ENCODE measurements at regions not wholly inside any gene's neighbourhood (a gene's known extent, or its start where the extent isn't known, plus 50 kb on each side); places are given as distances from the start of the nearest gene placed in this dataset.

DNA sequence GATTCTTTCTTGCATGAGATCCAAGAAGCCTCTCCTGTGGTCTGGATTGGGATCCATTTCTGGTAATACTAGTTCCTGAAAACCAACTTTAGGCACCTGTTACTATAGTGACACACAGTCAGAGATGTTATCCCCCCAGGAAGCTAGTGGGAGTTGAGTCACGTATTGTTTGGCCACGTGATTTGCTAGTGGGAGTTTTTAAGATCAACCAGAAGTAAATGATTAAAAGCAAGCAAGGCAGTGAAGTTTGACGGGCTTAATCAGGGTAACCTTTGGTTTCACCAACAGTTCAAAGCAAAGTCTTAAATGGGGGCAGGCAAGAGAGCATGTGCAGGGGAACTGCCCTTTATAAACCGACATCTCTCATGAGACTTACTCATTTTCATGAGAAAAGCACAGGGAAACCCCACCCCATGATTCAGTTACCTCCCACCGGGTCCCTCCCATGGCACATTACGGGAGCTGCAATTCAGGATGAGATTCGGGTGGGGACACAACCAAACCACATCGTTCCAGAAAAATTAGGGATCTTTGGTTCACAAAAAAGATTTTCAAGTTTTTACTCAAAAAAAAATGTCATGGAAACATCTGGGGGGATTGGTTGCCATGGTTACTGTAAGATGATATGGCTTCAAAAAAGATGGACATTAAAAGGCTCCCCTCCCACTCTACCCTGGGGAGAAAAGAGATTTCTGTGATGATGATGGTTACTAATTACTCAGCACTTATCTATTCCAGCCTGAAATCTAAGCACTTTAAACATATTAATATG, 483.1 kb upstream of the ERCC4 start:
- TF ChIP-seq, protein P1, sequence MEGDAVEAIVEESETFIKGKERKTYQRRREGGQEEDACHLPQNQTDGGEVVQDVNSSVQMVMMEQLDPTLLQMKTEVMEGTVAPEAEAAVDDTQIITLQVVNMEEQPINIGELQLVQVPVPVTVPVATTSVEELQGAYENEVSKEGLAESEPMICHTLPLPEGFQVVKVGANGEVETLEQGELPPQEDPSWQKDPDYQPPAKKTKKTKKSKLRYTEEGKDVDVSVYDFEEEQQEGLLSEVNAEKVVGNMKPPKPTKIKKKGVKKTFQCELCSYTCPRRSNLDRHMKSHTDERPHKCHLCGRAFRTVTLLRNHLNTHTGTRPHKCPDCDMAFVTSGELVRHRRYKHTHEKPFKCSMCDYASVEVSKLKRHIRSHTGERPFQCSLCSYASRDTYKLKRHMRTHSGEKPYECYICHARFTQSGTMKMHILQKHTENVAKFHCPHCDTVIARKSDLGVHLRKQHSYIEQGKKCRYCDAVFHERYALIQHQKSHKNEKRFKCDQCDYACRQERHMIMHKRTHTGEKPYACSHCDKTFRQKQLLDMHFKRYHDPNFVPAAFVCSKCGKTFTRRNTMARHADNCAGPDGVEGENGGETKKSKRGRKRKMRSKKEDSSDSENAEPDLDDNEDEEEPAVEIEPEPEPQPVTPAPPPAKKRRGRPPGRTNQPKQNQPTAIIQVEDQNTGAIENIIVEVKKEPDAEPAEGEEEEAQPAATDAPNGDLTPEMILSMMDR (IDR thresholded peaks at IDR 0.05; ENCODE audit: insufficient read depth, low read depth, low read length, missing control alignments) = no peak
- no peak overlapping the region for H3K4me3 ChIP-seq (ENCODE audit: low read length)
- no peak for DNase-seq (ENCODE audit: low read depth)

DNA sequence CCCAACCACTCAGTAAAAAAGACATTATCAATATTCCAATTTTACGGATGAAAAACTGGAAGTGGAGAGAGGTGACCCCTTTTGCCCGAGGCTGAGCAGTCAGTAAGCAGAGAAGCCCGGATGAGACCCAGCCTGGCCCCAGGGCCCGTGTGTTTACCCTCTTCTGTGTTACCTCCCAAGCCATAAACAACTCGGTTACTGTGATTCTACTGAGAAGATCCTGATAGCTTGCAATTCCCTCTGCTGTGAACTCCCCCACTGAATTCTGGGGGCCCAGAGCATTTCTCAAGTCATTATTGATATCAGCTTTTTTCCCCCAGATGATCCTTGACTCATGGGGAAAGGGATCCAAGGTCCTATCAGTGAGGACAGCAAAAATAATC, 482.6 kb upstream of the ERCC4 start:
- no peak overlapping the region for H3K4me3 ChIP-seq (ENCODE audit: low read length)
- no peak for DNase-seq (ENCODE audit: low read depth)
- TF ChIP-seq, protein P1 (IDR thresholded peaks at IDR 0.05; ENCODE audit: insufficient read depth, low read depth, low read length, missing control alignments) = no peak

- TF ChIP-seq, protein P1 (IDR thresholded peaks at IDR 0.05; ENCODE audit: insufficient read depth, low read depth, low read length, missing control alignments) = no peak
- no peak overlapping the region for H3K4me3 ChIP-seq (ENCODE audit: low read length)
- no peak for DNase-seq (ENCODE audit: low read depth)
Observed at GRCh38 chr16:13438064-13438463, 481.9 kb upstream of the ERCC4 start.

DNA sequence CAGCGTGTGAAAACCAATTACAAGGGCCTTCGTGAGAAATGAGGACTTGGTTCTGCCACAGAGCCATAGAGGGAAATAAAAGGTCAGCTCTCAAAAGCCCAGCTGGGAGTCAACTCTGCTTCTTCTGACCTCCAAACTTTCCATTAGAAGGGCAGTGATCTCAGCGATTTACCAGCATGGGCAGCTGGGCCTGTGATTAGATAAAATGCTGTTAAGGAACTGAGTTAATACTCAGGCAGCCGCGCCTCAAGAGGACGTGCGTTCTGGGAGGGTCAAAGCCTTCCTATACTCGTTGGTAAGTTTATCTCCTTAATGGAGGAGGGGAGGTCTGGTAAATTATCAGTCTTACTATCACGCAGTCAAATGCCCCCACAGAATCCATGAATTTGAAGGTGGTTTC, 480.2 kb upstream of the ERCC4 start:
- no peak overlapping the region for H3K4me3 ChIP-seq (ENCODE audit: low read length)
- TF ChIP-seq, protein P1 (IDR thresholded peaks at IDR 0.05; ENCODE audit: insufficient read depth, low read depth, low read length, missing control alignments) = no peak
- DNase-seq (ENCODE audit: low read depth) = no peak

DNA sequence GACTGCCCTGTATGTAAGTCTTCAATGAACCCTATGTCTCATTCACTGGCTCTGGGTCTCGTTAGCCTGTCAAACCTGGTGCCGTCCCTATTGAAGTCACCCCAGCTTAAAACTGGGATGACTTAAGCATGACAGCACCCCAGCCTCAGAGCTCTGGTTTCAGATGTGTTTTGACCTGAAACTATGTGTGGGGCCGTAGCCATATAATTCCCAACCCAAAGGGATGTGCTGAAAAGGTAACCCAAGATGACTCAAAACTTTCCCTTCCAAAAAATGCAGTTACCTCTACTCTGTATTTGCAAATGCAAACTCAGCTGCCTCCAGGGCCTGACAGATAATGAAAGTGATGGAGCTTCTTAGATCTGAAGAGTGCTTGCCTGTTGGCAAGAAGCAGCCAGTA, 478.3 kb upstream of the ERCC4 start:
- H3K4me3 ChIP-seq (ENCODE audit: low read length) = no peak overlapping the region
- DNase-seq (ENCODE audit: low read depth) = no peak
- TF ChIP-seq, protein P1 (IDR thresholded peaks at IDR 0.05; ENCODE audit: insufficient read depth, low read depth, low read length, missing control alignments) = no peak

GRCh38 chr16:13448346-13448745, 471.6 kb upstream of the ERCC4 start:
- no peak overlapping the region for H3K4me3 ChIP-seq (ENCODE audit: low read length)
- TF ChIP-seq, protein P1 (IDR thresholded peaks at IDR 0.05; ENCODE audit: insufficient read depth, low read depth, low read length, missing control alignments) = no peak
- no peak for DNase-seq (ENCODE audit: low read depth)

- DNase-seq (ENCODE audit: low read depth) = peak; percentile 79
- TF ChIP-seq, protein P1 (IDR thresholded peaks at IDR 0.05; ENCODE audit: insufficient read depth, low read depth, low read length, missing control alignments) = no peak
Observed at GRCh38 chr16:13453325-13453724, 466.6 kb upstream of the ERCC4 start.

More at GRCh38 chr16:13453325-13453724, 466.6 kb upstream of the ERCC4 start:
- no peak overlapping the region for H3K4me3 ChIP-seq (ENCODE audit: low read length)
